SK-N-SH (cell line): ENCODE measurements at regions not wholly inside any gene's neighbourhood (a gene's known extent, or its start where the extent isn't known, plus 50 kb on each side); places are given as distances from the start of the nearest gene placed in this dataset.

Experiments
- CTCF ChIA-PET: fragments of 300-600, 350-600 bp; formaldehyde crosslinking; extraction: SDS; loops from one replicate; lab custom pipeline; 2021; lab: Yijun Ruan, JAX
- POLR2A ChIA-PET: fragments of 350-600 bp; sonication (Branson Sonifier 250); formaldehyde crosslinking; extraction: SDS; loops from one replicate; lab custom pipeline; 2020; ENCODE audit warnings: antibody characterized with exemption, inconsistent platforms; lab: Yijun Ruan, JAX
- DNase-seq: peaks from one replicate; pipeline ENCODE4 v3.0.0; 2012
- H2AFZ ChIP-seq: fragments of 200-600 bp; sonication (generic); 2 replicates; pipeline ENCODE4 v1.8.1; 2016; ENCODE audit warnings: antibody characterized with exemption, mild to moderate bottlenecking, low read depth
- H3F3A ChIP-seq: fragments of 200-600 bp; sonication (generic); replicated peaks from 2 replicates; pipeline ENCODE3; 2016; ENCODE audit warnings: antibody characterized with exemption, mild to moderate bottlenecking; ENCODE audit not compliant: insufficient read depth
- H3K27ac ChIP-seq, 2 experiments: fragments of 200-500 bp in 1 of 2; fragments of 200-600 bp in 1 of 2; sonication (Bioruptor generic) in 1 of 2; sonication (generic), shearing (Covaris generic) in 1 of 2; 2 replicates each; pipeline versions ENCODE4 v1.5.1 to v1.6.1; 2014 to 2016; ENCODE audit warnings: low read depth in 2 of 2, inconsistent platforms in 1 of 2, low read length in 1 of 2, mild to moderate bottlenecking in 1 of 2, mixed read lengths in 1 of 2
- H3K27me3 ChIP-seq: fragments of 200-600 bp; sonication (generic), shearing (Covaris generic); 2 replicates; pipeline ENCODE4 v1.6.1; 2016; ENCODE audit warnings: mixed run types; ENCODE audit not compliant: insufficient read depth
- H3K36me3 ChIP-seq, 2 experiments: fragments of 200-500 bp in 1 of 2; fragments of 200-600 bp in 1 of 2; sonication (Bioruptor generic) in 1 of 2; sonication (generic) in 1 of 2; replicated peaks in 1 of 2; 2 replicates each; pipeline versions ENCODE3 to v1.5.1; 2014 to 2016; ENCODE audit warnings: low read length in 1 of 2, mild to moderate bottlenecking in 1 of 2; ENCODE audit not compliant: insufficient read depth in 2 of 2, control insufficient read depth in 1 of 2
- H3K4me1 ChIP-seq, 2 experiments: fragments of 200-500 bp in 1 of 2; fragments of 200-600 bp in 1 of 2; sonication (Bioruptor generic) in 1 of 2; sonication (generic), shearing (Covaris generic) in 1 of 2; 2 replicates each; pipeline versions ENCODE4 v1.5.1 to v1.6.1; 2014 to 2016; ENCODE audit warnings: low read depth in 1 of 2, low read length in 1 of 2, mixed run types in 1 of 2; ENCODE audit not compliant: insufficient read depth in 2 of 2, control insufficient read depth in 1 of 2
- H3K4me2 ChIP-seq: fragments of 200-600 bp; sonication (generic), shearing (Covaris generic); 2 replicates; pipeline ENCODE4 v1.6.1; 2017; ENCODE audit warnings: mixed run types
- H3K4me3 ChIP-seq, 2 experiments: fragments of 200-500 bp in 1 of 2; fragments of 200-600 bp in 1 of 2; sonication (Bioruptor generic) in 1 of 2; sonication (generic), shearing (Covaris generic) in 1 of 2; 2 replicates each; pipeline versions ENCODE4 v1.5.1 to v1.8.1; 2014 to 2016; ENCODE audit warnings: low read depth in 2 of 2, inconsistent platforms in 1 of 2, low read length in 1 of 2, mild to moderate bottlenecking in 1 of 2, mixed read lengths in 1 of 2, moderate library complexity in 1 of 2
- H3K79me2 ChIP-seq: fragments of 200-600 bp; sonication (generic); 2 replicates; pipeline ENCODE4 v1.8.1; 2017; ENCODE audit warnings: mild to moderate bottlenecking; ENCODE audit not compliant: insufficient read depth
- H3K9ac ChIP-seq: fragments of 200-600 bp; sonication (generic); 2 replicates; pipeline ENCODE4 v1.6.1; 2017; ENCODE audit warnings: mixed run types
- H3K9me2 ChIP-seq: fragments of 200-600 bp; sonication (generic); 2 replicates; pipeline ENCODE4 v1.6.1; 2017; ENCODE audit warnings: mixed run types
- H3K9me3 ChIP-seq: fragments of 200-600 bp; sonication (generic); 2 replicates; pipeline ENCODE4 v1.6.1; 2017; ENCODE audit warnings: mixed run types, mild to moderate bottlenecking, moderate library complexity
- H4K20me1 ChIP-seq: fragments of 200-600 bp; sonication (generic); 2 replicates; pipeline ENCODE4 v1.6.1; 2017; ENCODE audit warnings: mild to moderate bottlenecking, mixed run types; ENCODE audit not compliant: insufficient read depth
- CHD2 ChIP-seq: fragments of 150-350 bp; IDR thresholded peaks from 2 replicates; pipeline ENCODE4 v1.6.1; 2018; ENCODE audit warnings: low read length; ENCODE audit not compliant: partially characterized antibody
- CTCF ChIP-seq: fragments of 200-600 bp; sonication (generic); IDR thresholded peaks from 2 replicates; pipeline ENCODE4 v1.6.1; 2017; ENCODE audit warnings: antibody characterized with exemption, mild to moderate bottlenecking, moderate library complexity
- FOXM1 ChIP-seq: IDR thresholded peaks from 2 replicates; pipeline ENCODE4 v1.4.0; 2012; ENCODE audit warnings: low read depth, mild to moderate bottlenecking
- GABPA ChIP-seq: IDR thresholded peaks from 2 replicates; pipeline ENCODE4 v1.4.0; 2012; ENCODE audit warnings: low read depth, mild to moderate bottlenecking
- MAX ChIP-seq: IDR thresholded peaks from 2 replicates; pipeline ENCODE4 v1.4.0; 2012; ENCODE audit warnings: low read depth
- NFIC ChIP-seq: IDR thresholded peaks from 2 replicates; pipeline ENCODE4 v1.4.0; 2012; ENCODE audit warnings: borderline replicate concordance
- RAD21 ChIP-seq: IDR thresholded peaks from 2 replicates; pipeline ENCODE4 v1.6.1; 2012; ENCODE audit warnings: mild to moderate bottlenecking, low read length
- REST ChIP-seq: IDR thresholded peaks from 2 replicates; pipeline ENCODE4 v1.6.1; 2012; ENCODE audit warnings: mild to moderate bottlenecking, low read depth, low read length, moderate library complexity
- SMC3 ChIP-seq: IDR thresholded peaks from 2 replicates; pipeline ENCODE4 v1.6.1; 2012; ENCODE audit warnings: low read depth, low read length, improper control_type of control experiment
- USF2 ChIP-seq: fragments of 150-350 bp; IDR thresholded peaks from 2 replicates; pipeline ENCODE4 v1.6.1; 2017; ENCODE audit warnings: antibody characterized with exemption, low read length, low read depth, borderline replicate concordance
- YY1 ChIP-seq: IDR thresholded peaks from 2 replicates; pipeline ENCODE4 v1.4.0; 2012; ENCODE audit warnings: low read depth, mild to moderate bottlenecking
- WGBS: methylation state at CpG from one replicate; pipeline ENCODE4 v1.1.6; 2017; ENCODE audit warnings: low lambda C conversion rate; 5-methylcytosine and 5-hydroxymethylcytosine counted together

GRCh38 chr3:189041482-189042090, 130.2 kb upstream of the TPRG1 start:
- Histone ChIP-seq H3K79me2 (no peaks in the 10 kb centered on the region), H2AFZ (no peak overlapping the region), H3K9ac (no peak overlapping the region), H3K4me3 (no peak overlapping the region), H3K27me3 (no peaks in the 10 kb centered on the region), H3K36me3 (no peaks in the 10 kb centered on the region), H3K27ac (no peak overlapping the region)
- 30% methylated on average over 2 of the region's 2 CpGs for WGBS
- CTCF ChIA-PET: interaction anchor here (0.6 to 2.1 kb wide), 11 partner anchors 8 to 1301 kb away, joined by 3 to 8 read pairs (median 4); no protein-coding TSS in a partner anchor
- peak; percentile 49 for TF ChIP-seq SMC3
- no peak for TF ChIP-seq GABPA
- peak; percentile 62 for TF ChIP-seq CTCF
- peak; percentile 50 for TF ChIP-seq RAD21
- TF ChIP-seq, all 33 proteins: peak for 3
- H3K4me2 ChIP-seq: no peak overlapping the region
- POLR2A ChIA-PET: no interaction called here
- no peaks in the 10 kb centered on the region for H4K20me1 ChIP-seq
- no peaks in the 10 kb centered on the region for H3K9me3 ChIP-seq
- H3K9me2 ChIP-seq: no peaks in the 10 kb centered on the region
- H3F3A ChIP-seq: no peaks in the 10 kb centered on the region
- H3K4me1 ChIP-seq: no peaks in the 10 kb centered on the region; a peak in 1 of 4 replicates
- DNase-seq: peak; percentile 9

GRCh38 chr3:189042832-189043231, 128.9 kb upstream of the TPRG1 start:
- H3K27ac ChIP-seq: no peak overlapping the region
- no peak overlapping the region for H3K4me2 ChIP-seq
- WGBS: 55% methylated on average over 4 of the region's 4 CpGs
- no peaks in the 10 kb centered on the region for H4K20me1 ChIP-seq
- H3K9me2 ChIP-seq: no peaks in the 10 kb centered on the region
- H3K4me1 ChIP-seq: no peaks in the 10 kb centered on the region; a peak in 1 of 4 replicates
- H3K4me3 ChIP-seq: no peak overlapping the region
- no peaks in the 10 kb centered on the region for H3K27me3 ChIP-seq
- CTCF ChIA-PET: interaction anchor here (0.7 to 1.6 kb wide), 2 partner anchors 9 to 106 kb away, joined by 3 to 4 read pairs; no protein-coding TSS in a partner anchor
- DNase-seq: no peak
- H3K36me3 ChIP-seq: no peaks in the 10 kb centered on the region
- H3K9ac ChIP-seq: no peak overlapping the region
- TF ChIP-seq NFIC (no peak), MAX (no peak), CHD2 (no peak), YY1 (no peak), USF2 (no peak), FOXM1 (no peak), REST (no peak)
- H3F3A ChIP-seq: no peaks in the 10 kb centered on the region
- H3K9me3 ChIP-seq: no peaks in the 10 kb centered on the region
- no peak overlapping the region for H2AFZ ChIP-seq
- POLR2A ChIA-PET: no interaction called here
- no peaks in the 10 kb centered on the region for H3K79me2 ChIP-seq
